Muscle of leg (tissue), 3 donors: ENCODE measurements at regions not wholly inside any gene's neighbourhood (a gene's known extent, or its start where the extent isn't known, plus 50 kb on each side); places are given as distances from the start of the nearest gene placed in this dataset.

ENCODE experiments used
- DNase-seq: peaks from one replicate; pipeline ENCODE4 v3.0.0; 2013
- H3K27ac ChIP-seq: one replicate; pipeline ENCODE4 v1.5.1; 2013; ENCODE audit warnings: mild to moderate bottlenecking, low read length, control low read depth
- H3K27me3 ChIP-seq: one replicate; pipeline ENCODE4 v1.6.1; 2013; ENCODE audit warnings: low read length; ENCODE audit not compliant: control insufficient read depth, insufficient read depth
- H3K36me3 ChIP-seq: one replicate; pipeline ENCODE4 v1.6.1; 2013; ENCODE audit warnings: low read length; ENCODE audit not compliant: control insufficient read depth, insufficient read depth
- H3K4me1 ChIP-seq: one replicate; pipeline ENCODE4 v1.6.1; 2013; ENCODE audit warnings: low read length; ENCODE audit not compliant: control insufficient read depth, insufficient read depth
- H3K4me3 ChIP-seq: one replicate; pipeline ENCODE4 v1.5.1; 2013; ENCODE audit warnings: low read length, control low read depth
- H3K9me3 ChIP-seq: replicated peaks from 2 replicates; pipeline ENCODE4 v1.6.1; 2013; ENCODE audit warnings: low read depth, low read length; ENCODE audit not compliant: control insufficient read depth
- WGBS: methylation state at CpG from one replicate; pipeline ENCODE4 v1.1.5; 2013; ENCODE audit warnings: missing lambda C conversion rate; ENCODE audit not compliant: insufficient coverage; 5-methylcytosine and 5-hydroxymethylcytosine counted together

DNA sequence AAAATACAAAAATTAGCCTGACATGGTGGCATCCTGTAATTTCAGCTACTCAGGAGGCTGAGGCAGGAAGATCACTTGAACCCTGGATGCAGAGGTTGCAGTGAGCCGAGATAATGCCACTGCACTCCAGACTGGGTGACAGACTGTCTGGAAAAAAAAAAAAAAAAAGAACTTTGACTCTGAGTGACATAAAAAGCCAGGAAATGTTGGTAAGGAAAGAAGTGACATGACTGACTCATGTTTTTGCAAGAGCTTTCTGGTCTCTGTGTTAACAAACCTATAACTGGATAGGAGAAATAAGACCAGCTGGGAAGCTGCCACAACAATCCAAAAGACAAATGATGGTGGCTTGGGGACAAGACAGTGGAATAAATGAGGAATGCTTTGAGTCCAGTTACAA lies 272.1 kb downstream of the HINT1 start:
- no peak overlapping the region for H3K27ac ChIP-seq
- WGBS: 57% methylated on average over 1 of the region's 1 CpG
- no peaks in the 10 kb centered on the region for H3K27me3 ChIP-seq
- no peaks in the 10 kb centered on the region for H3K9me3 ChIP-seq
- DNase-seq: no peak
- H3K36me3 ChIP-seq: no peaks in the 10 kb centered on the region
- no peaks in the 10 kb centered on the region for H3K4me1 ChIP-seq
- H3K4me3 ChIP-seq: no peak overlapping the region

DNA sequence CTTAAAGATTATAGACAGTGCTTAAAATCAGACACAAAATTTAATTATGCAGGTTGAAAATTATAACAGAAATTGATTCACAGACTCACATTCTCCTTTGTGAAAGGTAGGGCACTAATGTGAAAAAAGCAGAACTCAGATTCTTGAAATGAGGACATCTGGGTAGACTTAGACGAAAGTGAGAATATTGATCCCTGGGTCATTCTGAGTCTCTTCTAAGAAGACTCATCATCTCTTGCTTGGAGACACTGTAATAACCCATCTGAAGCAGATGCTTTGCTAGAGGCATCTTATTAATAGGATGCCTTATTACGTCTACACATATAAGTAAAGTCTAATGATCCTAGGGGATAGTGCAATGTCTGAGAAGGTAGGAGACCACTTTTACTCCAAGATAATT lies 274.4 kb downstream of the HINT1 start:
- no CpG with 5 or more reads among the region's 2 CpGs for WGBS
- no peak overlapping the region for H3K4me3 ChIP-seq
- H3K27ac ChIP-seq: no peak overlapping the region
- no peaks in the 10 kb centered on the region for H3K36me3 ChIP-seq
- H3K9me3 ChIP-seq: no peaks in the 10 kb centered on the region
- no peaks in the 10 kb centered on the region for H3K27me3 ChIP-seq
- DNase-seq: no peak
- H3K4me1 ChIP-seq: no peaks in the 10 kb centered on the region

DNA sequence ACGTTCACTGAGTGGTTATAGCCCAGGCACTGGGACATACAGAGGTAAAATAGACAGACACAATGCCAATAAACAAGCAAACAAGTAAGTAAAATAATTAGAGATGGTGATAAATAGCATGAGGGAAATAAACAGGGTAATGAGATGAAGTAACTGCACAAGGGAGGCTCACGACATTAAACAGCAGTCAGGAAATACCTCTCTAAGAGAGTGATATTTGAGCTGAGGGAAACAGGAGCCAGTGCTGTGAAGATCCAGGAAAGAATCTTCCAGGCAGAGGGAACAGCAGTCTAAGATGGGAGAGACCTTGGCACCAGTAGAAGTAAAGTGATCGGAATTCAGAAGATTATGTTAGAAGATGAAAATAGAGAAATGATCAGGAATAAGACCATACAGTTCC lies 279.4 kb downstream of the HINT1 start:
- 10% methylated on average over 2 of the region's 3 CpGs for WGBS

DNA sequence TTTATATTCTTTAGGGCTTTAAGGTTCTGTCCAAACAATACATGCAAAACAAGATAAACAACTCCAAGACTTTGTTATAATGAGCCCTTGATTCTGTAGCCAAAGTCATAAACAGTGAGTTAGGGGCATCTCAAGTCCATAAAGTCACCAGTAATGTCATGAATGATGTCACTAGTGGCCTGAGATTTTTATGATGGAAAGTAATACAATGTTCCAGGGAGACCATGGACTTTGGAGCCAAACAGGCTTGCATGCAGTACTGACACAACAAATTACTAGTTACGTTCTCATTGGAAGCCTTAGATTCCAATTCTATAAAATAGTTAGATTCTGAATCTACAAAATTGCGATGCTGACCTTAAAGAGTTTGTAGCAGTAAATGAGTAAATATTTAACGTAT lies 280.0 kb downstream of the HINT1 start:
- DNase-seq: peak; percentile 70
- H3K27me3 ChIP-seq: no peaks in the 10 kb centered on the region
- WGBS: no CpG with 5 or more reads among the region's 3 CpGs

More for the DNA sequence above, 279.4 kb downstream of the HINT1 start:
- no peaks in the 10 kb centered on the region for H3K36me3 ChIP-seq
- DNase-seq: peak; percentile 54
- no peak overlapping the region for H3K27ac ChIP-seq
- H3K4me1 ChIP-seq: no peaks in the 10 kb centered on the region
- no peaks in the 10 kb centered on the region for H3K9me3 ChIP-seq
- no peaks in the 10 kb centered on the region for H3K27me3 ChIP-seq
- H3K4me3 ChIP-seq: no peak overlapping the region

GRCh38 chr5:130884023-130884422 lies 281.0 kb downstream of the HINT1 start:
- 70% methylated on average over 1 of the region's 2 CpGs for WGBS
- H3K27ac ChIP-seq: no peak overlapping the region
- no peaks in the 10 kb centered on the region for H3K4me1 ChIP-seq
- no peak for DNase-seq
- no peaks in the 10 kb centered on the region for H3K36me3 ChIP-seq
- no peaks in the 10 kb centered on the region for H3K27me3 ChIP-seq
- no peak overlapping the region for H3K4me3 ChIP-seq
- no peaks in the 10 kb centered on the region for H3K9me3 ChIP-seq

More for the DNA sequence above, 280.0 kb downstream of the HINT1 start:
- no peak overlapping the region for H3K4me3 ChIP-seq
- H3K27ac ChIP-seq: no peak overlapping the region
- H3K9me3 ChIP-seq: no peaks in the 10 kb centered on the region
- H3K4me1 ChIP-seq: no peaks in the 10 kb centered on the region
- H3K36me3 ChIP-seq: no peaks in the 10 kb centered on the region

- H3K27me3 ChIP-seq: no peaks in the 10 kb centered on the region
- no CpG with 5 or more reads among the region's 1 CpG for WGBS
- no peaks in the 10 kb centered on the region for H3K36me3 ChIP-seq
- peaks cover 4% of the 10 kb centered on the region for H3K9me3 ChIP-seq
- peaks cover 8% of the 10 kb centered on the region for H3K4me1 ChIP-seq
- DNase-seq: no peak
- H3K4me3 ChIP-seq: no peak overlapping the region
- no peak overlapping the region for H3K27ac ChIP-seq
Observed at GRCh38 chr5:130875656-130876055, 289.4 kb downstream of the HINT1 start.

DNA sequence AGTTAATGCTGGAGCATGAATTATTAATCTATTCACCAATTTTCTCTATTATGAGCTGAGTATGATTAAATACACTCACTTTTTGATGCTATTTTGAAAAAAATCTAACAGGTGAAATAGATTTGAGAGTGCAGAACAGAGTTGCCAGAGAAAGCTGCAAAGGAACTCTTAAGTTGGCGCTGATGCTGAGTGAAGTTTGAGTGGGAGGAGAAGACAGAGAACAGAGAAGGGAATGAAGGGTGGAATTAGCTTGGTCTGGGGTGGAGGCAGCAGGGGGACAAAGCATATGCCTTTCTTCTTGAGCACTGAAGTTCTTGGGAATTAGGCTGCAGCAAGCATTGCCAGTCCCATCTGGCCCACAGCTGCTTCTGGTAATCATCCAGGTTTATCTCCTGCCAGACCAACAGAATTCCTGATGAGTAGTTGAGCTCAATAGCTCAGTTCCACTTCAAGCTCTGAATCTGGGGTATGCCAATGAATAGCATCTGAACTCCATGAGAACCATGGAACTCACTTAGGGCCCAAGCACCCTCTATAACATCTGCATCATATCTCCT lies 290.1 kb downstream of the HINT1 start:
- H3K36me3 ChIP-seq: no peaks in the 10 kb centered on the region
- H3K9me3 ChIP-seq: peaks cover 4% of the 10 kb centered on the region
- no peak overlapping the region for H3K4me3 ChIP-seq
- no peak overlapping the region for H3K27ac ChIP-seq
- WGBS: 67% methylated on average over 1 of the region's 1 CpG
- no peak for DNase-seq
- H3K27me3 ChIP-seq: no peaks in the 10 kb centered on the region
- H3K4me1 ChIP-seq: peaks cover 8% of the 10 kb centered on the region

- peak; percentile 85 for DNase-seq
- peaks cover 8% of the 10 kb centered on the region for H3K4me1 ChIP-seq
- no peaks in the 10 kb centered on the region for H3K36me3 ChIP-seq
- H3K27ac ChIP-seq: no peak overlapping the region
- 20% methylated on average over 1 of the region's 7 CpGs for WGBS
- no peaks in the 10 kb centered on the region for H3K27me3 ChIP-seq
- H3K9me3 ChIP-seq: no peaks in the 10 kb centered on the region
- H3K4me3 ChIP-seq: no peak overlapping the region
Observed at GRCh38 chr5:130871346-130872086, 293.5 kb downstream of the HINT1 start.

- Histone ChIP-seq H3K27ac (no peak overlapping the region), H3K27me3 (no peaks in the 10 kb centered on the region), H3K9me3 (no peaks in the 10 kb centered on the region), H3K4me3 (no peak overlapping the region), H3K4me1 (peaks cover 8% of the 10 kb centered on the region), H3K36me3 (no peaks in the 10 kb centered on the region)
- WGBS: 100% methylated on average over 1 of the region's 2 CpGs
- DNase-seq: no peak
Observed at GRCh38 chr5:130870691-130871090, 294.4 kb downstream of the HINT1 start.

DNA sequence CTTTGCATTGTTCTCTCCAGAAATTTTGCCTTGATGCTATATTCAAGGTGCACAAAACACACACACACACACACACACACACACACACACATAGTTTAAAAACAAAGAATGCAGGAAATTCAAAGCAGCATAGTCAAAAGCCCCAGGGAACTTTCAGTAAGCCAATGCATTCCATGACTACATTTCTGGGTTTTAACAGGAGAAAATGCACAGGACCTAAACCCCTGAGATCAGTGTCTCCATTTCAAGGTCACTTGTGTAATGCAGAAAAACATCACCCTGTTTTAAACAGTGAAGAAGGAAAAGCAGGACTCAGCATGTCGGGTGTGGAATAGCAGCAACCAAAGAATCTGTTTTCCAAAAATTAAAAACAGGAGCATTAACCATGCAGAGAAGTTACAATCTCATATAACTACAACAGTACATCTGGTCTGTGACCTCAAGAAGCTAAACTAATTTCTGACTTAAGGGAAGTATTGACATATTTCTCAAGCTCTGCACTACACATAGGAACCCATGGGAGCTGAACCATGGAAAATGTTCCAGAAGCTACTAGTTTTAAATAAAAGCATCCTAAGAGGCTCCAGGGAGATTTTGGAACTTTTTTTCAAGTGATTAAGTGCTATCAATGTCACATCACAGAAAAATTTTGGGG lies 296.7 kb downstream of the HINT1 start:
- peaks cover 8% of the 10 kb centered on the region for H3K4me1 ChIP-seq
- peak; percentile 90 for DNase-seq
- H3K27ac ChIP-seq: peak overlapping the region; percentile 57
- no peaks in the 10 kb centered on the region for H3K9me3 ChIP-seq
- WGBS: no CpG with 5 or more reads among the region's 1 CpG
- H3K4me3 ChIP-seq: no peak overlapping the region
- no peaks in the 10 kb centered on the region for H3K36me3 ChIP-seq
- H3K27me3 ChIP-seq: no peaks in the 10 kb centered on the region
